GM18511 (cell line): ENCODE measurements at regions not wholly inside any gene's neighbourhood (a gene's known extent, or its start where the extent isn't known, plus 50 kb on each side); places are given as distances from the start of the nearest gene placed in this dataset.

ENCODE experiments used
- ATAC-seq: cut with Tn5 transposase; IDR thresholded peaks from one replicate; pipeline ENCODE4 v1.9.1; 2021; ENCODE audit warnings: mild to moderate bottlenecking, moderate library complexity; ENCODE audit not compliant: unreplicated experiment

DNA sequence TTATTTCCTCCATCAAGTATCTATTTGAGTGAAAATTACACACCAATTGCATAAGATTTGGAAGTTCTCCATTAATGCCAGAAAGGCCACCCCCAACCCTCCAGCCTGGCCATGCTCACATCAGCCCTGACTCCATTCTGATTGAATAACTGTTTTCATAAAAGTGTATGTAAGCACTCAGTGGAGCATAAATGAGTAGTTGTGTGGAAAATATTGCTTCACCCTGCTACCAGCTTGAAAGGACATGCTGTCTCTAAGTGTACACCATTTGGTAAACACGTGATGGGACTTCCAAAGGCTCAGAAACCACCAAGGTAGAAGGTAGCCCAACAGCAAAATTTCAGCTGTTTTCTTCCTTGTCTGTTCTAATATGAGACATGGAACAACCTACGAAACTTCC, 393.8 kb downstream of the ZNF385D start:
- ATAC-seq: no peak

DNA sequence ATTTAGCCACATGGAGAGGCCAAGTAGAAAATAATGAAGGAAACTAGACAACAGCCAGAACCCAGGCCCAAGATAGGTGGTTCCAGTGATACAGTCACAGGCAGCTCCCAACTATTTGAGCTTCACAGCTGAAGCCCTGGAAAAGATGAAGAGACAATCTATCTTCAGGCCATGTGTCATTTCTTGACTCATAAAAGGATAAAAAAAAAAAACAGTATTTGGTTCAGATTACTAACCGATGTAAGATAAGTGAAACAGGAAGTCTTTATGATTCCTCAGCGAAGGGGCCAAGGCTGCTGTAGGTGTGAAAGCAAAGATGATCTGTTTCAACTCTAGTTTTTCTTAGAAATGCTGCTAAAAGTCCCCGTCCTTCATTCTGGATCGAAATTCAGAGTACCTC, 394.6 kb downstream of the ZNF385D start:
- ATAC-seq: no peak

DNA sequence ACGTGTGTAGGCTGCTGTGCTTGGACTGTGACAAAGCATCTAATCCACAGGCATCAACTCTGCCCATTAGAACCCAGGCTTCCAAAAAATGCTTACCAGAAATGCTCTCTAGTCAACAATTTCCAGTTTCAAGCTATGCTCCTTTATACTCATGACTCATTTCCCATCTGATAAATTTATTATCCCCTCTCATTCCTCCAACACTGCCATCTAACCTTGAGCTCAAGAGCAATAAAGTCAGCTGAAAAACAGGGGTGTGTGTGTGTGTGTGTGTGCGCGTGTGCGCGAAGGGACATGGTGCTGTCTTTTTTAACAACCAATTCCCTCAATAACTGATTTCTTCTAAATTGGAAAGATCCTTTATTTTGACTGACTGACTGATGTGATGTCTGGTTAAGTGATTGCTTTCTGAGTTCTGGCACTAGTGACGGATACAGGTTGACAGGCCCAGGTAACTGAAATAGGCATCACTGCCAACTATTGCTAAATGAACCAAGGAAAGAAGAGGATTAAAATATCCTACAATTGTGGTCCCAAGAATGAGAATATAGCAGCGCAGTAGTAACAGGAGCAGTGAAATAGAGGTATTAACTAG, 405.5 kb downstream of the ZNF385D start:
- no peak for ATAC-seq

DNA sequence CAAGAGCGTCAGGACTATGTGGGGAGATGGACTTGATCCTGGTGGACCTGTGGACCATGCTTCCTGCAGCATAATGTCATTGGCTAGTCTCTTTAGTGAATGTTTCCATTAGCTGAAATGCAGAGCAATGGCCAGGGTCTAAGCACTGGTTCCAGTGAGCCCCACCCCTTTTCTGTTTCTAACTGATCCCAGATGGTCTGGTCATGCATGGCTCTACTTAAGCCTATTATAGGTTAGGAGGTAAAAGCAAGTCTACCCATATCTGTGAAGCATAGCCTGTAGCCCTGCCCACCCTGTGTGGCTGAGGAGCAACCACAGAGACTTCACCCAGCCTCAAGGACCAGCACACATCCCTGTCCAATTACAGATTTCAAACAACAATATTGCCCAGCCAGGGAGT, 419.2 kb downstream of the ZNF385D start:
- no peak for ATAC-seq

DNA sequence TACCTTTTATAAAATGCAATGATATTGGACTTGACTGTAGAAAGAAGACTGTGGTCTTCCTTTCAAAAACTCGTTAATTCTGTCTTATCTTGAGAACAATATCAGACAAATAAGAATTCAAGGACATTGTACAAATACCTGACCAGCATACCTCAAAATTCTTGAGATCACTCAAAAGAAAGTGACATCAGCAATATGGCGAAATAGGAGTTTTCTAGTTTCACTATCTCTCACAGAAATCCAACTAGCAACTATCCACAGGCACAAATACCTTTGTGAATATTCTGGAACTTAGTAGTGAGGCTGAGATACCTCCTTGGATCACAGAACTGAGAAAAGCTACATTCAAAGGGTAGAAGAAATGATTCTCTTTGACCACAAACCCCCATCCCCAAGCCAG, 419.7 kb downstream of the ZNF385D start:
- ATAC-seq: no peak

DNA sequence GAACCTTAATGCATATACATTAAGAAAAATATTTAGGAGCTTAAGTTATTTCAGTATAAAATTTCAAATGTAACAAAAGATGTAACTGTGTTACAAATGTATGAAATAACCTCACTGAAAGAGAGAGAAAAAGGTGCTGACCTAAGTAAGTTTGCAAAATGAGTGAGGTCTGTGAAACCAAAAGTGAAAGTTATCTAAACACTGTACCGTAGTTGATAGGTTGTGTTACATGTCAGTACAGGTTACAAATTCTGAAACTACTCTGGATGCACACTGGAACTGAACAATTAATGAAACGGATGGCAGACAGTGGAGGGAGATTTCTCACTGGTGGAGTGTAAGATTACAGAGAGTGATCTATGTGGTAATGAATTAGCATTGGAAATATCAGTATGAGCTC, 420.7 kb downstream of the ZNF385D start:
- ATAC-seq: no peak

DNA sequence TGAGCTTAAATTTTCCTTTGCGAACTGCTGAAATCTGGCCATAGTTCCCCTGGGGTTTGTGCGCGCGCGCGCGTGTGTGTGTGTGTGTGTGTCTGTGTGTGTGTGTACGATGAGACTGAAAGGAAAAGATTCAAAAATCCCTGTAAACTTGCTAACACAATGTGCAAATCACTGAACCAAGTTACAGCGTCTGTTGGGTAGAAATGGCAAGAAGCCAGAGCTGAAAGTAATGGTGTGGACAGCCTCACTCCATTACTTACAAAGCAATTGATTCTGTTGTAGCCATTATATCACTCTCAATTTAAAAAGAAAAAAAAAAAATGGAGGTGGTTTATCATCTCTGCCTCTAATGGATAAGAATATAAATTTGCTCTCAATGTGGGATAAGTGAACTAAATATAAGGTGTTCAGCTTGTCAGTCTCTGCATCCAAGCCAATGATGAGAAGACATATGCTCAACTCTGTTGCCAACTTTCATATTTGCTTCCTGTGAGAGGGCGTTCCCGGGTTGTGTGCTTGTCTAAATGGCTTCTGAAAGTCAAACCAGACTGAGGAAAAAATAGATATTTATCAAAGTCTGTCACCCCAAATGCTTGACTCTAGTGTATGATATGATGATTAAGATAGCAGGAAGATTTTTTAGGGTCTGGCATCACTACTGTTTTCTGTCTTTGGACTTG, 422.2 kb downstream of the ZNF385D start:
- ATAC-seq: no peak

DNA sequence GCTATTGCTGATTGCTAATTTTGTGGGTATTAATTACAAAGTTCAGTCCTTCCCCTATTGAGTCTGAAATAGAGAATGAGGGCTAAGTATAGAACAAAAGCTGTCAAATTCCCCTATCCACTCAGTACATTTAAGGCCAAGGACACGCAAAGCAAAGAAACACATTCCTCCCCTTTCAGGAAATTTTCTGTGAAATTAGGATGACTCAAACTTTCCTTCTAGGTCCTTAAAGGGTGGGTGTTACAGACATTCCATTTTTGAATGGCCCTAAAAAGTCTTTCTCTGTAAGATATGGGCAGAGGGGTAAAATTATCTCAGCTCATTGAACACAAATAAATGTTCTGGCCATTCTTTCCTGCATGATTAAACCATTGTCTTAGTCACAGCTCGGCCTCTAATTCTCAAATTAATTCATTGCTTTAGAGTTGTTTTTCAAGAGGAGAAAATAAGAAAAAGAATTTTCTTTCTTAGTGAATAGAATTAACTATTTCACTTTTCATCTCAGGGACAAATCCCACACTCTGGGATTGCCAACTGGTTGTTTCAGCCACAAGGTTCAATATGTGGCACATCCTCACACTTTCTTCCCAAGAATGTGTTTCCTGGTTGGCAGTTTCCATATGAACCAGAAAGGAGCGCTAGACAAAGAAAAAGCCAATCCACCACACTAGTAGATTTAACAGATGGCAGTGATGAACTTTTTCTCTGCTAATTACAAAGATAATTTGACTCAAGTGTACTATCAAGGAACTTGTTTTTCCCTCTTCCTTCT, 424.1 kb downstream of the ZNF385D start:
- no peak for ATAC-seq

DNA sequence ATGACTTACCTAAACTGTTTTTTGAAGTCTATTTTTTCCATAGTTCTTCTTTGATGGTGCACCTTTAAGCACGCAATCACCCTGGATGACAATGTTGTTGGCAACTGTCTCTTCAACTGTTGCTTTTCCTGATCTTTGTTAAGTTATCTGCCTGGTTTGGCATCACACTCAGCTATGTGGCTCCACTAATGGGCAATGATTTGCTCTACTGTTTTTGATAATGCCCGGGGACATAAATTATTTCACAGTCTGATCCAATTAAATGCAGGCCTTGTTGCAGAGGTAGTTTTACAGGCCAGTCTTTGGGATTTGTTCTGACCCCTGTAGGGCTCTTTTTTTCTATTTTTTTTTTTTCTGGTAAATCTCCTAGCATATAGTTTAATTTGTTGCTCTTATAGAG, 436.3 kb downstream of the ZNF385D start:
- no peak for ATAC-seq

DNA sequence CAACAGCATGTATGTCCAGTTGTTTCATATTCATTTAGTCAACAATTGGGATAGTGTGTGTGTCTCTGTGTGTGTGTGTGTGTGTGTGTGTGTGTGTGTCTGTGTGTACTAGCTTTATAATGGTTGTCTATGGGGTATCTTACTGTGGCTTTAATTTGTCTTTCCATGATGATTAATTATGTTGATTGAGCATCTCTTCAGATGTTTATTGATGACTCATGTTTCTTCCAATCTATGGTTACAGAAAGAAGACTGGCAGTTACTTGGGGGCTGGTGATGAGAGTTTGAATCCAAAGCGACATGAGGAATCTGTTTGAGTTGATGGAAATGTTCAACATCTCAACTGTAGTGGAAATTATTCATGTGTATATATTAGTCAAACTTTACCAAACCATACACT, 440.1 kb downstream of the ZNF385D start:
- no peak for ATAC-seq

DNA sequence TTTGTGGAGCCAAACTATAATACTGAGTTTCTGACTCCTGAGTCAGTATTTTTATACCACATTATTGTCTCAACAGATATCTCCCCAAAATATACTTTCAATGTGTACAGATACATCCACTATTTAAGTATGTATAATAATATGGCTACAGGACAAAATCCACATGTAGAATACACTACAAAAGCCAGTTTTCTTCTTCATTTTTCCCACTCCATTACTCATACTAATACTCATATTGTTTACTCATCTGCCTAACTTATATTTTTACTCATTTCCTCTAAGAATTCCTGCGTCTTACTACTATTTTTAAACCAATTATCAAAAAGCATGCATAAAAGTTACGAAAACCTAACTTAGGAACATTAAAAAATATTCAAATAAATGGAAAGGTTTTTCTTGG, 440.8 kb downstream of the ZNF385D start:
- ATAC-seq: no peak

DNA sequence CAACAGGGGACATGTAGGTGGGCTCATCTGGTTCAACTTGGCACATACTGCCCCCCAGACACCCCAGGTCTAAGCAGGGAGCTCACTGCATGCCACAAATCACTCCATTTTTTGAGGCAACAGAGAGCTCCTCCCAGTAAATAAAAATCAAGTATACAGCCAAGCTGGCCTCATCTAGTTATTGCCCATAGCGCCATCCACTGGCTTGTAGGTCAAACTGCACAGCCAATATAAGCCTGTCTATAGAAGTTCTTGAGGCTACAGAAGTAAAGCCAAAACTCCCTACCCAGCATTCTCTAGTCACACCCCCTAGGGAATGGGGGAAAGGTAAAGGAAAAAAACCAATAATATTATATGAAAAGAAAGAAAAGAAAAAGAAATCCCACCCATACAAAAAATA, 453.7 kb downstream of the ZNF385D start:
- no peak for ATAC-seq

DNA sequence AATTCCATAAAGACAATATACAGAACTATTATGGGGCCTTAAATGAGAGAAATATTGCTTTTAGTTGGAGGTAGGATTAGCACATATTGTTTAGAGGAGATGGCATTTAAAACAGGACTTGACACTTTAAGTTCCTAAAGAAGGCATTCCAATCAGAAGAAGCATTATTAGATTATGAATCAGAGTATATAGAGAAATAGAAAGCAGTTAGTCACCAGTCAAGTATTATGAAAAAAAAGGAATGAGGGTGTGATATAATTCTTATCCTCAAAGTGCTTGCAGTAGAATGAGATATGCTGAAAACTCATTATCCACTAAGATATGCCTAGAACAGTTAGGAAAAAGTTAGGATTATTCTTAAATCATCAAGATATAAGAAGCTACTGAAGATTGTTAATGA, 456.2 kb downstream of the ZNF385D start:
- no peak for ATAC-seq

DNA sequence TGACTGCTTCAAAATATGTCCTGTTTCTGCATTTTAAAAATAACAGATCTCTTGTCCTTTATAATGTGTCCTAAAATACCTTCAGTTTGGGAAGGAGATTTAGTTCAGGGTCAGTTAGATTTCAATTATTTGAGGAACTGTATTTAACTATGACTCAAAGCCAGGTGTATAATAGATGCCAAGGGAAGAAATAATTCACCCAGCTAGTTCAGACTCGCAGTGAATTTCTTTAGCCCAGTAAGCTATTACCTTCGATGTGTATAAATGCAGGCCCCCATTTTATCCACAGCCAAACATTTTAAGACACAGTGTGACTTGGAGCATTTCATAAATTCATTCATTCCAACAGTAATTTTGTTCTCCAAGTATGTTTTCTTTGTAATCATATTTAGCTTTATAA, 458.0 kb downstream of the ZNF385D start:
- no peak for ATAC-seq

DNA sequence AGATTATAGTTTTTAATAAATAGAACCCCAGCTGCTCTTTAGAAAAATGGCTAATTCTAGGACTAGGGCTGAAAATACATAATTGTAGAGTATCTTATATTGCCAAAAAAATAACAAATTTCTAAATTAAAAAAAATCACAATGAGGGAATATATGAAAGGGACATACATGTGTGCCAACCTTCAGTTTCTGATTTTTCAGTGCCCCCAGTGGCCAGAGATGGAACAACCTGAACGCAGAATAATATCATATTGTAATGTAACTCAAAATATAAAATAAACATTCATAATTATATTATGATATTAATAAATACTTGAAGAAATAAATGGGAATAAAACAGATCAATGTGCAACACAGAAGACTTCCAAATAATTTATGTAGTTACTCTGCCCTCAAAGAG, 460.5 kb downstream of the ZNF385D start:
- peak; percentile 57 for ATAC-seq

DNA sequence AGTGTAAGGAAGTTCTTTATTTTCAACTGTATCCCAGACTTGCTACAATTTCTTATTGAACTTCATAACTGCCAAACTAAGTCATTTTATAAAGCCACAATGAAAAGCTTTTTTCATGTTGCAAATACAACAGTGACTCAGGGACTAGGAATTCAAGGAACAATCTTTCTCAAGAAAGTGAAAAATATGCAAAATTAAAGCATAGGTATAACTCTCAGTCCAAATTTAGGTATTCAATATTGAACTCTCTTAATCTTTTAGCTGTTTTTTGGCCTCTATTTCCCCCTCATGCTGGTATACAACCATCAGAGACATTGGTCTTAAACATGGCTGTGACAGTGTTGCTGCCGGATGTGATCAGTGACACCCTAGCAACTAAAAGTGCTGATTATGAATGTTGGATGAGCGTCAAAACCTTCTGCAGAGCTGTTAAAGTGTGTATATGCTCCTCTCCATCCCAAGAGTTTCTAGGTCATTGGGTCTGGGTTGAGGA, 476.9 kb downstream of the ZNF385D start:
- ATAC-seq: no peak

DNA sequence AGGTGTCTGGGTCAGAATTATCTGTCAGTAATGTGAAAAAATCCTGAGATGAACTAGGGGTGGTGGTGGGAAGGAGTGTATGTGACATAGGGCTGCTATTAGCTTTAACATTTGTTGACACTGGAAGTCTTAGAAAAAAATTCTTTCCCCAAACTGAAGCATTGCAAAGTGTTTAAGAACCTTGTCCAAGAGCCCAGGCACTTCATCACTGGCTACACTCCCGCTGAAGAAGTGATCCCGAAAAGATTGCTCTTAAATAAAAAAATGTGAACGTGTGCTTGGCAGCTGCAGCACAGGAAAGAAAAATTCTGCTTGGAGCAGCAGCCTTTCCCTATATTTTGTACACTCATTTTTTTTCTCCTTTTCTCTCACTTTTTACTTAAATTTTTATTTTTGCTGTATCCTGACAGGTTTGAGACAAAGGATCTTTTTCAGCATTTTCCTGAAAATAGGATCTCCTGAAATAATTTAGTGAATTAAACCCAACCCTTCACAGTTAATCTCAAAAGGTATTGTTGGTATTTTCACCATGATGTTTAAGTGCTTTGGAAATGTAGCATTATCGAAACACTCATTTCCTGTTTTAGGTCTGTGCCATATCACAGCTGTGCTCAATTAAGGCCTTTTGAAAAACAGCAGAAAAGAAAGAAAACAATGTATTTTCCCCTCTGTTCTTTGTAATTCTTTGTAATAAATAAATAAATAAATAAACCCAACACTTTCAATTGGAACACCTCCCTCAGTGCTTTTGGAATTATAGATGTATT, 477.6 kb downstream of the ZNF385D start:
- ATAC-seq: no peak

DNA sequence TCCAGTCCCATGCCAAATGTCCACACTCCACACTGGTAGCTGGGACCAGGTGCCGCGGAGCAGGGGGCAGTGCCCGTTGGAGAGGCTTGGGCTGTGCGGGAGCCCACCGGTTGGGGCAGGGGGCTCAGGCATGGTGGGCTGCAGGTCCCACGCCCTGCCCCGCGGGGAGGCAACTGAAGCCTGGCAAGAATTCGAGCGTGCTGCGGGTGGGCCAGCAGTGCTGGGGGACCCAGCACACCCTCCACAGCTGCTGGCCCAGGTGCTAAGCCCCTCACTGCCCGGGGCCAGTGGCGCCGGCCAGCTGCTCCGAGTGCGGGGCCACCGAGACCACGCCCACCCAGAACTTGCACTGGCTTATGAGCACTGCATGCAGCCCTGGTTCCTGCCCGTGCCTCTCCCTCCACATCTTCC, 479.4 kb downstream of the ZNF385D start:
- ATAC-seq: no peak

DNA sequence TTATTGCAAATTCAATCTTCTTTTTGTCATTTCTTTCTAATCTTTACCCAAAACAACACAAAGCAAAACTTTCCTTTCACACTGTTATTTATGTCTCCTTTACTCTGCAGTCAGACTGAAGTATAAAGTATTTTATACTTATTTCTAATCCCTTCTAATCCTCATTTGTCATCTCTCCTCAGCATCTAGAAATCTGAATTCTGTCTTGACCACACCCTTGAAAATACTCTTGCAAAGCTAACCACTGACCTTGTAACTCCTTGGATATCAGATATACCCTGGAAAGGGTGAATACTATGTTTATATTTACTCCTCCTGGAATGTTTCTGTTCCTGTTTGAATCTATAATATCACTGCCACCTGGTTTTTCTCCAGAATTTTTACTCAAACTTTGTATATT, 481.1 kb downstream of the ZNF385D start:
- ATAC-seq: no peak

DNA sequence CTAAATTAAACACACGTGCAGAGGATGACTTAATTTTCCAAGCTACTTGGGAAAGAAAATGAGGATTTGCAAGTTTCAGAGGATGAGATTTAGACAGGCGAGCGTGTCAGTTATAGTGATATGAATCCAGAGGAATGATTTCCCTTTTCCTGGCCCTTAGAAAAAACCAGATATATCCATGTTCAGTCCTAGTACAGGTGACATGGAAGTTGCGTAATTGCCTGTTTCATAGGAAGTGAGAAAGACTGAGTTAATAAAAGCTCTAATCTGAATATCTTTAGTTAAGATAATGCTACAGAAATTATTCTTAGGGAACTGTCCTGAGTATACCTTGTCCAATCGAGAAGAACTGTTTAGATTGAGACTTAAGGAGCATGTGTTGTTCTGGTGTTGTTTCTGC, 490.5 kb downstream of the ZNF385D start:
- ATAC-seq: no peak

DNA sequence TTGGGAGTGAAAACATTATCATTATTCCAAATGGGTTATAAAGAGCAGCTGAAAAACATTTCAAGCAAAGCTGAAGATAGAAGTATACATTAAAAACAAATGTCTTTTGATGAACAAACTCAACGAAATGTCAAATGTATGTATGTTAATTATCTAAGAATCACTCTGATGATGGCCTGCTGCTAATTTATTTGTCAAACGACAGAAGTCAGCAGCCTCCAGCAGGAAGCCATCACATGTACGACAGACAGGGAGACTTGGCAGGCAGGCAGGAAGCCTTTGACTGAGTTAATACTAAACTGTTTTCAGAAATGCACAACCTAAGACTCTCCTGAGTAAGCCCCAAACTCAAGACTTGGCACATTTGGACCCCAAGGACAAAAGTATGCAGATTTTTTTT, 491.1 kb downstream of the ZNF385D start:
- ATAC-seq: no peak
